GM12892 (cell line): ENCODE measurements at regions not wholly inside any gene's neighbourhood (a gene's known extent, or its start where the extent isn't known, plus 50 kb on each side); places are given as distances from the start of the nearest gene placed in this dataset.

Source experiments
- POLR2A ChIP-seq: IDR thresholded peaks from 2 replicates; pipeline ENCODE4 v1.6.1; 2011; ENCODE audit warnings: low read depth, low read length, control low read depth
- TAF1 ChIP-seq: IDR thresholded peaks from 2 replicates; pipeline ENCODE4 v1.6.1; 2011; ENCODE audit warnings: low read depth, mild to moderate bottlenecking, control low read depth, low read length, borderline replicate concordance

DNA sequence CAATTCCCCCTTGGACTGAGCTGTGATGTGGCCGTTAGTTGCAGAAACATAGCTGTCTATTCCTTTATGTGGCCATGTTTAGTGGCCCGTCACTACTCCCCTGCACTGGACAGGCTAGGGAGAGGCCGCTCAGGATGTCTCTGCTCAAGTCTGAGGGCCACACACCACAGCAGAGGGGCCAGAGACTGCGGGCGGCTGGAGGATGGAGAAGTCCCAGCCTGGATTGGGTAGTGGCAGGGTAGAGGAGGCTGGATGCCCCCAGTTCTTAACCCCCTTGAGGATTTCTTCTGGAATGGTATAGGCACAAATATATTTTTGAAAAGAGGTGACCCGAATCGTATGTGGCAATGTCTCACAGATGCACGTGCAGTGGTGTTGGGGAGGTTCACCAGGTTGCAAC is 116.4 kb upstream of the B3GAT1 start:
- TF ChIP-seq TAF1 = no peak
- no peak for TF ChIP-seq POLR2A
